Endometrium (tissue), 2 donors: ENCODE measurements at regions not wholly inside any gene's neighbourhood (a gene's known extent, or its start where the extent isn't known, plus 50 kb on each side); places are given as distances from the start of the nearest gene placed in this dataset.

Source experiments
- FAIRE-seq: peaks from 2 replicates; lab custom pipeline; 2012; peaks lifted over from hg19 to GRCh38; lab: Jason Lieb, UNC
- donor health status: control.
- donor health status: control.

GRCh38 chr11:70501051-70501901 lies 102.9 kb downstream of the CTTN start:
- FAIRE-seq = no peak

- FAIRE-seq = no peak
Observed at GRCh38 chr11:70501933-70502540, 103.7 kb downstream of the CTTN start.

DNA sequence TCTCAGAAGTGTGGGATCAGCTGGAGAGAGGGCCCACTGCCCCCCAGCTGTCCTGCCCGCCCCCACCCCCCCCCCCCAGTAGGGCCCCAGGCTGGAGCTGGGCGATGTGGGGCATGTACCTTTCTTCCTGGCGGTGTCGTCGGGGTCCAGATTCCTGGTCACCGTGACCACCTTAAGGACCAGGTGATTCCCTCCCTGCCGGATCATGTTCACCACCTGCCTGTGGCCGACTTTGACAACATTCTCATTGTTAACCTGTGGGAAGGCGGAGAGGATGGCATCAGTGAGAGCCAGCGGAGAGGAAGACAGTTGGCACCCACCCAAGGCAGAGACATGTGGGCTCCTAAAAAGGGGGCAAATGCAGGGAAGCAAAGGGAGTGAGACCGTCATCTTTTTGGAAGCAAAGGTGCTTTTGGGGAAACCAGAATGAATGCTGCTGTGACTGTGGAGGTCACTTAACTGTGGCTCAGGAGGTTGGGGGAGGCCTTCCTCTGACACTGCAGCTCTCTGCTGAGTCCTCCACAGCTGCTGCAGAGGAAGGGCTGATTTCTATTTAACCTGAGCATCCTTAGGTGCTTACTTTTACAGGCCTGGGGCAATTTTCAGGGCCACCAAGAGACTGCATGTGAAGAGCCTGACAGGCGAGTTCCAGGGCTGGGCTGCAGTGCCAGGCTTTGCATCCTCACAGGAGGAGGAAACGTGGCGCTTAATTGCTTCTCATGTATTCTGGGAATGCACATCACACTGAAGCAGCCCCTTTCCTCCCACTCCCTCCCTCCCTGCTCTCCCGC lies 104.5 kb downstream of the CTTN start:
- FAIRE-seq = no peak

DNA sequence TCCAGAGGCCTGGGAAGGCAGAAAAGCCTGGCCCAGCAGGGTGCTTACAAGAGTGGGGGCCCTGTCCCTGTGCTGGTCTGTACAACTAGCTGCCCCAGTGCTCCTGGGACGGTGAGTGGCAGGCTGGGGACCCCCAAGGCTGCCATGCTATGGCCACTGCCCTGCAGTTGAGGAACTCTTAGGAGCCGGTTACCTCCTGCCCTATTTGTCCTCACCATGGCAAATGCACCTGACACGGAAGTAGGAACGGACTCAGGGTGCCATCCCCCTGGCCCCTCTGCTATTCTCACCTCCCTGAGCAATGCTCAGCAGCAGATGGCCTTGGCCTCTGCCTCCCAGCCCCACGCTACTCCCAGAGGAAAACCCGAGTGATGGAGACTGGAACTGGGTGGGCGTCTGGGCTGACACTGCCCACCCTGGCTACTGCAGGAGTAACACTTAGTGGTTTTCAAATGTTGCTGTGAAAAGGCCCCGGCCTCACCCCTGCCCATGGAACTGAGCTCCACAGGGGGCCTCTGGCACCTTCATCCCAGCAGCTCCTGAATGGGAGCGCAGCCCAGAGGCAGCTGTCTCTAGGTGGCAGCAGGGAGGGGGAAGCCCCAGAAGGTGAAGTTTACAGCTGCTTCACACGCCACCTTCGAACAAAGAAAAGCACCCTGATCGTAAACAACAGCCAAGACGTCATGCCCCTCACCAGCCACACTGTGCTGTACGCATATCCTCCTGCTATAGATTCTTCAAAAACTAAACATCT lies 105.3 kb downstream of the CTTN start:
- FAIRE-seq = no peak

DNA sequence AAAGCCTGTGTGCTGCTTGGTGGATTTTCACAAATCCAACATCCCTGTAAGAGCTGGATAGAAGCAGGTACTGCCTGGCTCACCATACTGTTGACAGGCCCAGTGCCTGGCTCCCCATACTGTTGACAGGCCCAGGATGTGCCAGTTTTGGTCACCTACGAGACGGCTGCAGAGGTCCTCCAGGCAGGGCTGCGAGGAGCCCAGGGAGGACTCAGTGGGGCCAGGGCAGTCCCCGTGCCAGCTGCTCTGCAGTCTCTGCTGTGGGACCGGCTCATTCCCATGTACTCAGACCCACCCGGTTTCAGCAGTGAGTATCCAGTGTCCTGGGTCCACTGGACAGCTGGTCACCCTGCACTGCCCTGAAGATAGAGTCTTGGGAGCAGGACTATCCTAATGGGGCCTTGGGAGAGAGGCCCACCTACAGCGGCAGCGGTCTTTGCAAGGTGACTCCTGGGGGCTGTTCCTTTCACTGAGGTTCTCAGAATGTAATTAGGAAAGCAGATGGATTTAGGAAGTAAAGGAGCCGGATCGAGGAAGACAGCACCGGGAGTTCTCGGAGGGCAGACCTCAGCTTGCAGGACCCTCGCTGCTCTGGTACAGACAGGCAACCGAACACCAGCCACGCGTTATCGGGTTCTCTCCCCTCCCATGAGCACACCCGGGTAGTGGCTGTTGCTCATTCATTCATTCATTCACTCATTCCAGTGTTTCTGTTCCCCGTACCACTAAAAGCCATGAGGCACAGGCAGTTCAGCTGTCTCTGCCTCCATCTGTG lies 106.1 kb downstream of the CTTN start:
- no peak for FAIRE-seq

DNA sequence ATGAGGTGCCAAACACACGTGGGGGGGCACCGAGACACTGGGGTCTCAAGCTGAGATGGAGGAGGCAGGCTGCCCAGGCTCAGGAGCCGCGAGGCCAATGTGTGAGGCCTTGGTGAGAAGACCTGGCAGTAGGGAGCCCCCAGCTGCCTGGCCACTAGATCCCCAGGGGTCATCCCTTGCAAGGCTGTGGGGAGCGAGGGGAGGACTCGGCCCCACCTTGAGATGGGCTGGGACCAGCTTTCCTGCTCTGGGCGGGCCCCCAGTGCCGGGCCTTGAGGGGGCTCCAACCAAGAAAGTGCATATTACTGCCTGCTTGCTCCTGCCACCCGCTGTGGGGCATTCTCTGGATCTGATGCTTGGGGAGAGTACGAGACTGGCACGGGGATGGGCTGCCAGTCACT lies 107.0 kb downstream of the CTTN start:
- FAIRE-seq = no peak

DNA sequence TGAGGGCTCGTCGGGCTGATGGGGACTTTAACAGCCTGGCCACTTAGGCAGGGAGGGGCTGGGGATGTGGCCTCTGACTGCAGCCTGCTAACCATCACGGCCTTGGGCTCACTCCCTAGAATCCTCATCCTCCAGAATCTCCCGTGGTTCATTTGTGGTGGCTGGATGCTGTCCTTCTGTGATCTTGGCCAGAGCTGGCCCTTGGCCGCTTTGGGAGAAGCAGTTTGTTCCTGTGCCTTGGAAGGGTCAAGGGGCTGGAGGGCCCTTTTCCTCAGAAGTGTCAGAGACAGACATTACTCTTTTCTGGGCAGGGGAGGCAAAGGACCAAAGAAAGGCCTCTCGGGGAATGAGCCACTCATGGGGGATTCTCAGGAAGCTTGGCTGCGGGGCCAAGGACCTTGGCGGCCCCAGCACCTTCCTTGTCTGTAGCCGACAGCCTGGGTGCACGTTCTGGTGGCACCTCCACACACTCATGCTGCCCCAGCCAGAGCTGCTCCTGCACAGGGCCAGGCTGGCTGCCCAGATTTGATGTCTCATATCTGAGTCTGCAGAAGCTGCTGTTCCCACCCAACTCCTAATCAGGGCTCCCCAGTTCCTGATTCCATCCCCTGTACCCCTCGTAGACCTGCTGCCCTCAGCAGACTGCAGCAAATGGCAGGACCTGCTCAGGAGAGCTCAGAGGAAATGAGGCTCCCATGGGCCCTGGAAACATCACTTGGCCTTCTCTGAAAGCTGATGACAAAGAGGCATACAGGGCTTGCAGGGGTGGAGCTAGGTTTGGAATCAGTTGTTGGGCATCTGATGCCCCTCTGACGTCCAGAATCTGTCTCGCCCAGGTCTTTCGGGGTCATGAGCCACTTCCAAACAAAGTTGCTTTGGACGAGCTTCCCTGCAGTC lies 107.7 kb downstream of the CTTN start:
- FAIRE-seq = no peak

GRCh38 chr11:70506658-70506970 lies 108.3 kb downstream of the CTTN start:
- FAIRE-seq = no peak

DNA sequence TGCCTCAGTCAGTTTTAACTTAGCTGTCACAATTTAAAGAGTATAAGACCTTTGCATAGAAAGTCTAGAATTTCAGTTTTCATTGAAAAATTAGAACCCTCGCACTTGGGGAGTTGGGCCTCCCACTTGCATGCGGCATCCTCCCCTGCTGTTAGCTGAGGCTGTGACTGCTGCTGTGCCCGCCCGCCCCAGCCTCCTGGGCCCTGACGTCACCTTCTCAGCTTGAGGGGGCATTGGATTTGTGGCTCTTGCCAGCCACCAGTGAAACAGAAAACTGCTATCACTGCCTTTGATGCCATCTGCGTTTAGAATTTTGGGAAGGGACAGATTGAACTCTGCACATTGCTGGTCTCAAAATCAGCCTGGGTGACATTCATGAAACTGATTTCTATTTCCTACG lies 108.7 kb downstream of the CTTN start:
- FAIRE-seq = no peak

GRCh38 chr11:70507466-70508230 lies 109.3 kb downstream of the CTTN start:
- FAIRE-seq = no peak

DNA sequence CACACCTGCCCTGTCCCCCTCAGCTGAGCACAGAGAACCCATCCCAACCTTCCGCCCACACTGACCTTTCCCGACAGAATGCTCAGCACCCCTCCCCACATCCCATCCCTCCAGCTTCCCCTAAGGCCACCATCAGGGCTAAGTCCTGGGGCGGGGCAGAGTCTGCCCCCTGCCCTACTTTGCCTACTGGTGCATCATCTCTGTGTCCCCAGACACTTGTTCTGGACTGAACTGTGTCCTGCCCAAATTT lies 109.8 kb downstream of the CTTN start:
- FAIRE-seq = no peak

GRCh38 chr11:70509476-70509875 lies 111.1 kb downstream of the CTTN start:
- no peak for FAIRE-seq

GRCh38 chr11:70510106-70510505 lies 111.8 kb downstream of the CTTN start:
- no peak for FAIRE-seq

GRCh38 chr11:70510571-70510970 lies 112.2 kb downstream of the CTTN start:
- no peak for FAIRE-seq

DNA sequence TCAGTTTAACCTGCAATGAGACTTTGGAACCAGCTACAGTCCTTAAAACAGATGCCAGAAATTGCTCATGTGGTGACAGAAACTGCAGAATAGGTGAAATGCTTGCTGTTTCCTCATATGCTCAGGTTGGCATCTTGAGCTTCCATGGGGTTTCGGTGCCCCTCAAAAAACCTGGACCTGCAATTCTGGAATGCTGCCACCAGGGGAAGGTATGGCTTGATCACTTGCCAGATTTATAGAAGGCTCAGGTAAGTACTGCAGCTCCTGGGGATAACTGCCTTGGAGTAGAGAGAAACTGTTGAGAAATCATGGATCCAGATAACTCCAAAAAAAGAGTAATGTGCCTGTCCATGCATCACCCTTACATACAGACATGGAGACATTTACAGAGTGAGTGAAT lies 113.0 kb downstream of the CTTN start:
- no peak for FAIRE-seq

- FAIRE-seq = no peak
Observed at GRCh38 chr11:70512716-70513115, 114.4 kb downstream of the CTTN start.

DNA sequence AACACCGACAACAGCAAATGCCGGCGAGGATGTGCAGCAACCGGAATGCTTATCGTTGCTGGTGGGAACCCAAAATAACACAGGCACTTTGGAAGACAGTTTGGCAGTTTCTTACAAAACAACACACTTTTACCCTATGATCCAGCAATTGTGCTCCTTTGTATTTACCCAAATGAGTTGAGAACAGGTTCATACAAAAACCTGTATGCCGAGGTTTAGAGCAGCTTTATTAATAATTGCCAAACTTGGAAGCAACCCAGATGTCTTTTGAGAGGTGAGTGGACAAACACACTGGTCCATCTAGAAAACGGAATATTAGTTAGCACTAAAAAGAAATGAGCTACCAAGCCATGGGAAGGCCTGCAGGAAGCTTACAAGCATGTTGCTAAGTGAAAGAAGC lies 118.9 kb downstream of the CTTN start:
- FAIRE-seq = no peak

GRCh38 chr11:70517988-70518907 lies 119.9 kb downstream of the CTTN start:
- no peak for FAIRE-seq

DNA sequence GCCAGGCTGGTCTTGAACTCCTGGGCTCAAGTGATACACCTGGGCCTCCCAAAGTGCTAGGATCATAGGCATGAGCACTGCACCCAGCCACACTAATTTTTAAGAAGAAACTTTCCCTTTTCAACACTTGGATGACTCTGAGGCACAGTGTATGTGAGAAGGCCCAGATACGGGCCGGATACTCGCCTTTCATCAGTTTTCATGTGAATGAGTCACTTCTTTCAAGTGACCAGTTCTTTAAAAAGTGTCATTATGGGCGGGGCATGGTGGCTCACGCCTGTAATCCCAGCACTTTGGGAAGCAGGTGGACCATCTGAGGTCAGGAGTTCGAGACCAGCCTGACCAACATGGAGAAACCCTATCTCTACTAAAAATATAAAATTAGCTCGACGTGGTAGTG lies 120.8 kb downstream of the CTTN start:
- no peak for FAIRE-seq
